GM10248 (cell line): ENCODE measurements at regions not wholly inside any gene's neighbourhood (a gene's known extent, or its start where the extent isn't known, plus 50 kb on each side); places are given as distances from the start of the nearest gene placed in this dataset.
"Not testable (repeated sequence)": the region's sequence is repeated elsewhere in the genome, so short reads cannot be mapped to it uniquely, and the experiment has no call there.

ENCODE experiments used
- CTCF ChIA-PET: fragments of 300-600 bp; sonication (Branson Sonifier 250); formaldehyde crosslinking; extraction: SDS; loops from one replicate; lab custom pipeline; 2021; ENCODE audit warnings: antibody characterized with exemption; lab: Yijun Ruan, JAX
- POLR2A ChIA-PET: fragments of 350-650 bp; sonication (Branson Sonifier 250); formaldehyde crosslinking; extraction: SDS; loops from one replicate; lab custom pipeline; 2020; ENCODE audit warnings: antibody characterized with exemption; lab: Yijun Ruan, JAX
- DNase-seq: peaks from one replicate; pipeline ENCODE4 v3.0.0; 2012; ENCODE audit errors: extremely low spot score
- CTCF ChIP-seq: IDR thresholded peaks from 2 replicates; pipeline ENCODE4 v1.5.1; 2012; ENCODE audit warnings: mild to moderate bottlenecking, low read depth; ENCODE audit errors: extremely low read depth, missing control alignments, control extremely low read depth

- no peak for TF ChIP-seq CTCF
- ChIA-PET CTCF (interaction anchor here (0.6 kb wide), 1 partner anchor 22 kb away, joined by 3 read pairs; no protein-coding TSS in a partner anchor), POLR2A (no interaction called here)
- DNase-seq: no peak
Observed at GRCh38 chr6:23534351-23534750, 591.7 kb upstream of the NRSN1 start.

GRCh38 chr6:23535101-23535500 is 590.9 kb upstream of the NRSN1 start:
- no peak for DNase-seq
- POLR2A ChIA-PET: no interaction called here
- TF ChIP-seq CTCF: no peak
- CTCF ChIA-PET: interaction anchor here (0.6 kb wide), 1 partner anchor 22 kb away, joined by 3 read pairs; no protein-coding TSS in a partner anchor

GRCh38 chr6:23537828-23538227 is 588.2 kb upstream of the NRSN1 start:
- TF ChIP-seq CTCF: no peak
- ChIA-PET POLR2A (no interaction called here), CTCF (no interaction called here)
- DNase-seq: no peak

GRCh38 chr6:23547851-23548250 is 578.2 kb upstream of the NRSN1 start:
- TF ChIP-seq CTCF: no peak
- DNase-seq: no peak
- CTCF ChIA-PET: no interaction called here
- POLR2A ChIA-PET: no interaction called here

GRCh38 chr6:23554953-23555352 is 571.1 kb upstream of the NRSN1 start:
- DNase-seq, POLR2A ChIA-PET, CTCF ChIA-PET: not testable (repeated sequence)

- ChIA-PET CTCF (no interaction called here), POLR2A (no interaction called here)
- no peak for DNase-seq
- no peak for TF ChIP-seq CTCF
Observed at GRCh38 chr6:23559587-23560343, 566.2 kb upstream of the NRSN1 start.

- TF ChIP-seq CTCF: no peak
- CTCF ChIA-PET: interaction anchor here (1.0 to 1.4 kb wide), 3 partner anchors 13 to 16 kb away, joined by 3 to 5 read pairs (median 4); no protein-coding TSS in a partner anchor
- POLR2A ChIA-PET: no interaction called here
- no peak for DNase-seq
Observed at GRCh38 chr6:23561732-23562131, 564.3 kb upstream of the NRSN1 start.
